ENCODE measurements at regions not wholly inside any gene's neighbourhood (a gene's known extent, or its start where the extent isn't known, plus 50 kb on each side); places are given as distances from the start of the nearest gene placed in this dataset.

GRCh38 chr1:218872026-218872425 lies 301.7 kb upstream of the LYPLAL1 start:
- Histone ChIP-seq H3K27ac (no peak overlapping the region), H3K27me3 (no peaks in the 10 kb centered on the region), H3K9me3 (no peaks in the 10 kb centered on the region), H3K4me1 (no peaks in the 10 kb centered on the region), H3K36me3 (no peaks in the 10 kb centered on the region), H3K4me3 (no peak overlapping the region)
- DNase-seq (ENCODE audit: low spot score), result no peak
- TF ChIP-seq, protein P1, sequence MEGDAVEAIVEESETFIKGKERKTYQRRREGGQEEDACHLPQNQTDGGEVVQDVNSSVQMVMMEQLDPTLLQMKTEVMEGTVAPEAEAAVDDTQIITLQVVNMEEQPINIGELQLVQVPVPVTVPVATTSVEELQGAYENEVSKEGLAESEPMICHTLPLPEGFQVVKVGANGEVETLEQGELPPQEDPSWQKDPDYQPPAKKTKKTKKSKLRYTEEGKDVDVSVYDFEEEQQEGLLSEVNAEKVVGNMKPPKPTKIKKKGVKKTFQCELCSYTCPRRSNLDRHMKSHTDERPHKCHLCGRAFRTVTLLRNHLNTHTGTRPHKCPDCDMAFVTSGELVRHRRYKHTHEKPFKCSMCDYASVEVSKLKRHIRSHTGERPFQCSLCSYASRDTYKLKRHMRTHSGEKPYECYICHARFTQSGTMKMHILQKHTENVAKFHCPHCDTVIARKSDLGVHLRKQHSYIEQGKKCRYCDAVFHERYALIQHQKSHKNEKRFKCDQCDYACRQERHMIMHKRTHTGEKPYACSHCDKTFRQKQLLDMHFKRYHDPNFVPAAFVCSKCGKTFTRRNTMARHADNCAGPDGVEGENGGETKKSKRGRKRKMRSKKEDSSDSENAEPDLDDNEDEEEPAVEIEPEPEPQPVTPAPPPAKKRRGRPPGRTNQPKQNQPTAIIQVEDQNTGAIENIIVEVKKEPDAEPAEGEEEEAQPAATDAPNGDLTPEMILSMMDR (IDR thresholded peaks at IDR 0.05), result no peak

DNA sequence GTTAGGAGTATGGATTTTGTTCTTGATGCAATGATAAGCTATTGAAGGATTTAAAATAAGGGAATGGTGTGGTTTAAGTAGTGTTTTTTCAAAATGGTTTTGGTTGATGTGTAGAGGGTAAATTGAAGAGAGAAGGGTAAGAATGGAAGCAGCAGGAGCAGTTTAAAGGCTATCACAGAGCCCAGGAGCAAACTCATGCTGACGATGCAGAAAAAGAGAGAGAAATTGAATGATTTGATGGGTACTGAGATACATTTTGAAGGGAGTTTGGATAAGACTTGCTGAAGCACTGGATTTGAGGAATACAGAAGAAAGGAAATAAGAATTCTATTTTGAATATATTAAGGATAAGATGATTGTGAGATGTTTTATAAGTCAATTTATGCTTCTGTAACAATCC lies 300.8 kb upstream of the LYPLAL1 start:
- H3K27ac ChIP-seq, result no peak overlapping the region
- H3K9me3 ChIP-seq, result no peaks in the 10 kb centered on the region
- DNase-seq (ENCODE audit: low spot score), result no peak
- H3K27me3 ChIP-seq, result no peaks in the 10 kb centered on the region
- no peak overlapping the region for H3K4me3 ChIP-seq
- no peaks in the 10 kb centered on the region for H3K36me3 ChIP-seq
- TF ChIP-seq, protein P1 (IDR thresholded peaks at IDR 0.05), result no peak
- no peaks in the 10 kb centered on the region for H3K4me1 ChIP-seq

- TF ChIP-seq, protein P1 (IDR thresholded peaks at IDR 0.05), result no peak
- Histone ChIP-seq H3K36me3 (no peaks in the 10 kb centered on the region), H3K4me1 (no peaks in the 10 kb centered on the region), H3K27me3 (no peaks in the 10 kb centered on the region), H3K9me3 (no peaks in the 10 kb centered on the region), H3K27ac (no peak overlapping the region), H3K4me3 (no peak overlapping the region)
- DNase-seq (ENCODE audit: low spot score), result no peak
These were observed 299.4 kb upstream of the LYPLAL1 start for GRCh38 chr1:218874313-218874712.

DNA sequence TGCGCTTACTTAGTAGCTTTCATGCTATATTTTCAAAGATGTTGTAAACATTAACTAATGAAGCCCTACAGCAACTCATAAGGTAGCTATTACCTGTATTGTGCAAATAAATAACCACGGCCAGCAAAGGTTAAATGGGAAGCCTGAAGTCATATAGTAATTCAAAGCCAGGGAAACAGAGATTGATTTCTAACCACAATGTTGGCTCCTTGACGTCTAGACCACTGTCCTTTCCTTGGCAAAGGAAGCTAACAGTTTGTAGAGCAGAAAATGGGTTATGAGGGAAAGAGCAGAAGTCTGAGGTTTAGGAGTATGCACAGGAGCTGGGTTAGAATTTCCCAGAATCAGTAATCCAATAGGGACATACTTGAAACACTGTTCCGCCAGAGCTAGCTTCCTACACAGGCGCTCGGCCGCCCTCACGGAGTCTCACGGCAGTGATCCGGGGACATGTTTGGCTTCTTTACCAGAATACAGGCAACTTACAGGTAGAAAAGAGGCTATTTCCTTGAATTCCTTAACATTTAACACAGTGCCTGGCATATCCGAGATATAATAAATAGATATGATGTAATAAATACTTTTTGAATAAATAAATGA lies 298.8 kb upstream of the LYPLAL1 start:
- TF ChIP-seq, protein P1 (IDR thresholded peaks at IDR 0.05), result no peak
- DNase-seq (ENCODE audit: low spot score), result no peak
- no peaks in the 10 kb centered on the region for H3K27me3 ChIP-seq
- H3K9me3 ChIP-seq, result no peaks in the 10 kb centered on the region
- no peak overlapping the region for H3K4me3 ChIP-seq
- no peak overlapping the region for H3K27ac ChIP-seq
- H3K36me3 ChIP-seq, result no peaks in the 10 kb centered on the region
- H3K4me1 ChIP-seq, result no peaks in the 10 kb centered on the region

GRCh38 chr1:218878369-218878768 lies 295.3 kb upstream of the LYPLAL1 start:
- TF ChIP-seq, protein P1 (IDR thresholded peaks at IDR 0.05), result no peak
- no peaks in the 10 kb centered on the region for H3K36me3 ChIP-seq
- no peak overlapping the region for H3K4me3 ChIP-seq
- no peaks in the 10 kb centered on the region for H3K9me3 ChIP-seq
- no peak for DNase-seq (ENCODE audit: low spot score)
- no peaks in the 10 kb centered on the region for H3K4me1 ChIP-seq
- no peak overlapping the region for H3K27ac ChIP-seq
- no peaks in the 10 kb centered on the region for H3K27me3 ChIP-seq

- no peak overlapping the region for H3K27ac ChIP-seq
- no peak for DNase-seq (ENCODE audit: low spot score)
- H3K36me3 ChIP-seq, result no peaks in the 10 kb centered on the region
- no peaks in the 10 kb centered on the region for H3K27me3 ChIP-seq
- no peaks in the 10 kb centered on the region for H3K4me1 ChIP-seq
- H3K4me3 ChIP-seq, result no peak overlapping the region
- TF ChIP-seq, protein P1 (IDR thresholded peaks at IDR 0.05), result no peak
- H3K9me3 ChIP-seq, result no peaks in the 10 kb centered on the region
These were observed 293.1 kb upstream of the LYPLAL1 start for GRCh38 chr1:218880484-218881060.
